ENCODE measurements at regions not wholly inside any gene's neighbourhood (a gene's known extent, or its start where the extent isn't known, plus 50 kb on each side); places are given as distances from the start of the nearest gene placed in this dataset.

DNA sequence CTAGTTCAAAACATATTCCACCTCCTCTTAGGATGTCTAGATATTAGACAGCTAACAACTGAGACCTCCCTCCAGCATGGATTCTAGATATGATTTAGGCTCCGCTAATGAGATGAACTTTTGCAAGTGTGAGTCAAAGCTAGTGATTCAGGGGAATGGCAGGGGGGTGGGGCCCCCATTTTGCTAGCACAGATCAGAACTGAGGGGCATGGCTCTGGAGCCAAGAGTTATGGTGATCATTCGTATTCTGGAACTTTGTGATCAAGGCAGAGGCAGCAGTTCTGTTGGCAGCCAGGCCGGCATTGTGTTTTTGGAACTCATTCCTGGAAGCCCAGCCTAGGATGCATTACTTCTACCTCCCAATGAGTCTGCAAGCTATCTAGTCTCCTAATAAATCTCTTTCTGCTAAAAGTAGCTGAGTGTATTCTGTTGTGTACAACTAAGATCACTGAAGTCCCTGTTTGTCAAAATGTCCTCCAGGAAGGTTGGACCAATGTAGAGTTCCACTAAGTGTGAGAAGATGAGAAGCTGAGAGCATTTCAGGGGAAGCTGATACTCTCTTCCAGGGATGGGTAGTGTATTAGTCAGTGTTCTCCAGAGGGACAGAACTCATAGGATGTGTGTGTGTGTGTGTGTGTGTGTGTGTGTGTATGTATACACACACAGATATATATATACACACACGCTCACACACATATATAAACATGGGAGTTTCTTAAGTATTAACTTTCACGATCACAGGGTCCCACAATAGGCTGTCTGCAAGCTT, 312.7 kb downstream of the TLE3 start:
- TF ChIP-seq ZFX (IDR thresholded peaks at IDR 0.05; ENCODE audit: borderline replicate concordance) = no peak
- TF ChIP-seq, protein P1, sequence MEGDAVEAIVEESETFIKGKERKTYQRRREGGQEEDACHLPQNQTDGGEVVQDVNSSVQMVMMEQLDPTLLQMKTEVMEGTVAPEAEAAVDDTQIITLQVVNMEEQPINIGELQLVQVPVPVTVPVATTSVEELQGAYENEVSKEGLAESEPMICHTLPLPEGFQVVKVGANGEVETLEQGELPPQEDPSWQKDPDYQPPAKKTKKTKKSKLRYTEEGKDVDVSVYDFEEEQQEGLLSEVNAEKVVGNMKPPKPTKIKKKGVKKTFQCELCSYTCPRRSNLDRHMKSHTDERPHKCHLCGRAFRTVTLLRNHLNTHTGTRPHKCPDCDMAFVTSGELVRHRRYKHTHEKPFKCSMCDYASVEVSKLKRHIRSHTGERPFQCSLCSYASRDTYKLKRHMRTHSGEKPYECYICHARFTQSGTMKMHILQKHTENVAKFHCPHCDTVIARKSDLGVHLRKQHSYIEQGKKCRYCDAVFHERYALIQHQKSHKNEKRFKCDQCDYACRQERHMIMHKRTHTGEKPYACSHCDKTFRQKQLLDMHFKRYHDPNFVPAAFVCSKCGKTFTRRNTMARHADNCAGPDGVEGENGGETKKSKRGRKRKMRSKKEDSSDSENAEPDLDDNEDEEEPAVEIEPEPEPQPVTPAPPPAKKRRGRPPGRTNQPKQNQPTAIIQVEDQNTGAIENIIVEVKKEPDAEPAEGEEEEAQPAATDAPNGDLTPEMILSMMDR (IDR thresholded peaks at IDR 0.05) = no peak
- no peak overlapping the region for H3K27ac ChIP-seq

DNA sequence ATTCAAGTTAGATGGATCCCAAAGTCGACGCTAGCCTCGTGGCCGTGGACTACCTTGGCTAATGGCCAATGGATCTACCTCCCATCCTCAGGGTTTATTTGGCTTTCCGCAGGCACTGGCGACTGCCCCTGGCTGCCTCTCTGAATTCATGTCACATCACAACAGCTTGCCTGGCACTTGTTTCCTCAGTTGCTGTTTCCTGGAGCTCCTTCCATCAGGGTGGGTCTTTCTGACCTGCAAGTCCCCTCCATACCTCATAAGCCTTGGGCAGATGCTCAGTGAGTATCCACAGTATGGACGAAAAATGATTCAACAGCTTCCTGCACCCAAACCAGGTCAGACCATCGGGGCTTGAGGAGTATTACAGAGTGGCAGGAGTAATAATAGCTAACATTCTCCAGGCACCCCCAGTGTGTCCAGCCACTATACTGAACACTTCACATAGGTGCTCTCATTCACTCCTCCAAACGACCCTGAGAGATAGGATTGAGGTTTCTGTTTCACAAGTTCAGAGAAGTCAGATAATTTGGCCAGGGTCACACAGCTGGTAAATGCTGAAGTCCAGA, 311.5 kb downstream of the TLE3 start:
- no peak for TF ChIP-seq ZFX (IDR thresholded peaks at IDR 0.05; ENCODE audit: borderline replicate concordance)
- TF ChIP-seq, protein P1 (IDR thresholded peaks at IDR 0.05) = no peak
- H3K27ac ChIP-seq = no peak overlapping the region

DNA sequence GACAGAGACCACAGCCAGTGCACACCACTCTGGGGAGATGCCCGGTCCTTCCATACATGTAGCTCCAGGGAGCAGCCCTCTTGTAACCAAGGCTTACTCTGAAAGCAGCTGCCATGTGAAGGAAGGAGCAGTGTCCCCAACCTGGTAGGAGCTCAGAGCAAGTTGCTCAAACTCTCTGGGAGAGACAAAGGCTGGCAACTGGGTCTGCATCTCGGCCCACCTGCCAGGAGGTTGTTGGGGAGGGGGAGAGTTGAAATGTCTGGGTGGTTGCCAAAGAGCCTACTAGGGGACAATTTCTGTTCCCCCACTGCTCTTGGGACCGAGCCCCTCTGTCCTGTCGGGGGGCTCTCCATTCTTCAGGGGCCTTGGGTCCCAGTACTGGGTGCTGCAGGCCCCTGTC, 309.9 kb downstream of the TLE3 start:
- no peak for TF ChIP-seq ZFX (IDR thresholded peaks at IDR 0.05; ENCODE audit: borderline replicate concordance)
- TF ChIP-seq, protein P1 (IDR thresholded peaks at IDR 0.05) = no peak

DNA sequence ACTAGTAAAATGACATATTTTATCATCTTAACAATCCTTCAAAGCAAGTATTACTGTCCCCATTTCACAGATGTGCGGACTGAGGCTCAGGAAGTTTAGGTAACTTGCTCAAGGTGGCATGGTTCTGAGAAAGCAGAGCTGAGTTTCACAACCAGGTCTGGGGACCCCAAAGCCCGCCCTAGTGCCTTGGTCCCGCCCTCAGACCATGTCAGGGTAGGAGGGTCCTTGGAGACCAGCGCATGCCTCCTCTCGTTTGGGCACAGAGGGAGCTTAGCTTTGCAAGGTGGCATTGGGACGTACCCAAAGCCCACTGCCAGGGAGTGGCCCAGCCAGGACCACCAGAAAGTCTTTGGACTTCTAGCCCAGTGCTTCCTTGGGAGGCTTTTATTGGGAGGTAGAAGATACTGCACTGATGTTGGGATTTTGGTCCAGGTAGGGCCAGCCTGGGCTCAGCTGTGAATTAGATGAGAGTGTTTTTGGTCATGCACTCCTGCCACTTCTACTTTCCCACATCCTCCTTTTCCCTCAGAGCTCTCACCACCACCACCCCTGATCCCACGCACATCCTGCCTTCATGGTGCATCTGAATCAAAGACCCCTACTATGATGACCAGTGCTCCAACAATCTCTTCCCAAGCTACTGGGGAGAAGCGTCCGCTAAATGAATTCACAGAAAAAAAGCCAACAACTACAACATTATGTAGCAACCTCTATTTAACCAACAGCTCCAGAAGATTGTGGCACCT, 307.9 kb downstream of the TLE3 start:
- no peak overlapping the region for H3K27ac ChIP-seq
- TF ChIP-seq, protein P1 (IDR thresholded peaks at IDR 0.05) = no peak
- TF ChIP-seq ZFX (IDR thresholded peaks at IDR 0.05; ENCODE audit: borderline replicate concordance) = no peak

More for the DNA sequence above, 309.9 kb downstream of the TLE3 start:
- H3K27ac ChIP-seq = no peak overlapping the region

DNA sequence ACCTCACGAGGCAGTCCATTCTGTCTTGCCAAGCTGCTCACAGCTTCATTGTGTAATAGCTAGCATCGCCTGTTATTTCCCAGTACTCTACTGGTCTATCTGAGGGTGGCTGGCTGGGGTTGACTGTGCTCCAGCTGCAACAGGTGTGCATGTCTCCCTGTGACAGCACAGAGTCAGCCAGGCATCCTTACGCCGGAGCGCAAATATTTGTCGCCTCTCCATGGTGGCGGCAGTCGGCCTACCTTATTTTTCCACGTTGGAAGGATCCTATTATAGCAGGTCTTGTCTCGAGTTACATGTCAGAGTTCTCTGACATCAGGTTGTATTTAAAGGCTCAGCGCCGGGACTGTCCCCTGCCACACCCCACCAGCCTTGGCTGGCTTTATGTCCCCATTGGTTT, 307.1 kb downstream of the TLE3 start:
- TF ChIP-seq, protein P1 (IDR thresholded peaks at IDR 0.05) = no peak
- TF ChIP-seq ZFX (IDR thresholded peaks at IDR 0.05; ENCODE audit: borderline replicate concordance) = no peak
- H3K27ac ChIP-seq = no peak overlapping the region

DNA sequence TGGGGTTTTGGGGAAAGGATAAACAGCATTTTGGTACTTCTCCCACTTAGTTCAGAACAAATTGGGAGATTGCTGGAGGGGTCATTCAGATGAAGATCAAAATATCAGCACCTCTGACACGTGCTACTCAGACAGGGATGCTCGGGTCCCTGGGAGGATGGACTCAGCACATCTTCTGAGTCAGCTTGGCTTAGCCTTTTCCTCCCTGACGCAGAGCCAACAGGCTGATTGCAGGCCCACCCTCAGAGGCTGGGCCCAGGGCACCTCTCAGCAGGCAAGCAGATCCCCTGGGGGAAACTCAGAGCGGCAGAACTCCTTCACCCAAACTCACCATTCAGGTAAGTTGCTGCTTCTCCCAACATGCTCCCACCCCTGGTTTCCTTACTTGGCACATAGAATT, 304.9 kb downstream of the TLE3 start:
- TF ChIP-seq, protein P1 (IDR thresholded peaks at IDR 0.05) = no peak
- TF ChIP-seq ZFX (IDR thresholded peaks at IDR 0.05; ENCODE audit: borderline replicate concordance) = no peak
- H3K27ac ChIP-seq = no peak overlapping the region

DNA sequence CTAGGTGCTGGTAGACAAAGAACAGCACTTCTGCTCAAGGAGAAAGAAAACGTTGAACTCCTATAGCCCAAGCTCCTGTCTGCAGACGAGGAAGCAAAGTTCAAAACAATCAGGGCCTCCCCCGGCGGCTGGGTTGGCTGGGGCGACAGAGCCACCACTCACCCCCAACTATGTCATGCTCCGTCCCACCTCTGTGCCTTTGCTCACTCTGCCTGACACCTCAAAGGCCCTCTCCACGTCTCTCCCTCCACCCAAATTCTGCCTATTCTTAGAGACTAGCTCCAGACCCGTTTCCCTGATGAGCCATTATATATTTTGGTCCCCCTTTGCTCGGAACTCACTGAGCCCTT, 304.3 kb downstream of the TLE3 start:
- H3K27ac ChIP-seq = no peak overlapping the region
- no peak for TF ChIP-seq ZFX (IDR thresholded peaks at IDR 0.05; ENCODE audit: borderline replicate concordance)
- TF ChIP-seq, protein P1 (IDR thresholded peaks at IDR 0.05) = no peak

All from 22Rv1 (cell line).